Astrocyte (in vitro differentiated cells and primary cell): ENCODE measurements at regions not wholly inside any gene's neighbourhood (a gene's known extent, or its start where the extent isn't known, plus 50 kb on each side); places are given as distances from the start of the nearest gene placed in this dataset.

Experiments
- DNase-seq: peaks from one replicate; pipeline ENCODE4 v3.0.0-alpha.2; 2010; ENCODE audit warnings: low read depth
- FAIRE-seq: peaks from 2 replicates; lab custom pipeline; 2011; peaks lifted over from hg19 to GRCh38; lab: Jason Lieb, UNC
- H2AFZ ChIP-seq: 2 replicates; pipeline ENCODE4 v1.6.0; 2012; ENCODE audit warnings: low read depth, low read length, inconsistent platforms
- H3K27ac ChIP-seq: 2 replicates; pipeline ENCODE4 v1.5.1; 2011; ENCODE audit warnings: low read depth, low read length, inconsistent platforms
- H3K27me3 ChIP-seq: 2 replicates; pipeline ENCODE4 v1.6.0; 2011; ENCODE audit warnings: low read length, inconsistent platforms; ENCODE audit not compliant: insufficient read depth
- H3K36me3 ChIP-seq: 2 replicates; pipeline ENCODE4 v1.5.1; 2011; ENCODE audit warnings: low read length, inconsistent platforms; ENCODE audit not compliant: insufficient read depth
- H3K4me1 ChIP-seq: 2 replicates; pipeline ENCODE4 v1.5.1; 2011; ENCODE audit warnings: low read length, inconsistent platforms; ENCODE audit not compliant: insufficient read depth
- H3K4me2 ChIP-seq: 2 replicates; pipeline ENCODE4 v1.6.0; 2012; ENCODE audit warnings: low read length, inconsistent platforms
- H3K4me3 ChIP-seq: 2 replicates; pipeline ENCODE4 v1.5.1; 2011; ENCODE audit warnings: low read depth, mild to moderate bottlenecking, low read length, inconsistent platforms; ENCODE audit not compliant: insufficient read depth
- H3K79me2 ChIP-seq: 2 replicates; pipeline ENCODE4 v1.6.0; 2012; ENCODE audit warnings: mild to moderate bottlenecking, low read length, inconsistent platforms; ENCODE audit not compliant: insufficient read depth
- H3K9ac ChIP-seq: 2 replicates; pipeline ENCODE4 v1.6.0; 2012; ENCODE audit warnings: mild to moderate bottlenecking, low read length, inconsistent platforms
- H3K9me3 ChIP-seq: 2 replicates; pipeline ENCODE4 v1.5.1; 2012; ENCODE audit warnings: low read depth, mild to moderate bottlenecking, low read length, inconsistent platforms; ENCODE audit not compliant: insufficient read depth
- H4K20me1 ChIP-seq: 2 replicates; pipeline ENCODE4 v1.6.0; 2012; ENCODE audit warnings: low read length, inconsistent platforms; ENCODE audit not compliant: insufficient read depth
- H3K27ac Mint-ChIP-seq: one replicate; pipeline ENCODE4 v1.8.0; 2021; ENCODE audit warnings: mild to moderate bottlenecking, mixed read lengths; ENCODE audit not compliant: unreplicated experiment
- H3K27me3 Mint-ChIP-seq: one replicate; pipeline ENCODE4 v1.8.0; 2021; ENCODE audit warnings: low read depth, mixed read lengths; ENCODE audit not compliant: unreplicated experiment
- H3K36me3 Mint-ChIP-seq: one replicate; pipeline ENCODE4 v1.8.0; 2021; ENCODE audit warnings: low read depth, mixed read lengths; ENCODE audit not compliant: unreplicated experiment
- H3K4me1 Mint-ChIP-seq: one replicate; pipeline ENCODE4 v1.8.0; 2021; ENCODE audit warnings: low read depth, mixed read lengths; ENCODE audit not compliant: unreplicated experiment
- H3K4me3 Mint-ChIP-seq: one replicate; pipeline ENCODE4 v1.8.0; 2021; ENCODE audit warnings: mild to moderate bottlenecking, moderate library complexity, mixed read lengths; ENCODE audit not compliant: unreplicated experiment
- H3K9me3 Mint-ChIP-seq: one replicate; pipeline ENCODE4 v1.8.0; 2021; ENCODE audit warnings: mild to moderate bottlenecking, mixed read lengths; ENCODE audit not compliant: unreplicated experiment
- EZH2 ChIP-seq: IDR thresholded peaks from 2 replicates; pipeline ENCODE4 v1.6.1; 2012; ENCODE audit warnings: mild to moderate bottlenecking, low read length, inconsistent platforms; ENCODE audit not compliant: insufficient read depth
- TF ChIP-seq, protein P1 (sequence below): IDR thresholded peaks from 2 replicates; pipeline ENCODE4 v1.5.1; 2011; ENCODE audit warnings: low read depth, mild to moderate bottlenecking, inconsistent platforms, low read length, moderate library complexity; ENCODE audit not compliant: insufficient read depth

DNA sequence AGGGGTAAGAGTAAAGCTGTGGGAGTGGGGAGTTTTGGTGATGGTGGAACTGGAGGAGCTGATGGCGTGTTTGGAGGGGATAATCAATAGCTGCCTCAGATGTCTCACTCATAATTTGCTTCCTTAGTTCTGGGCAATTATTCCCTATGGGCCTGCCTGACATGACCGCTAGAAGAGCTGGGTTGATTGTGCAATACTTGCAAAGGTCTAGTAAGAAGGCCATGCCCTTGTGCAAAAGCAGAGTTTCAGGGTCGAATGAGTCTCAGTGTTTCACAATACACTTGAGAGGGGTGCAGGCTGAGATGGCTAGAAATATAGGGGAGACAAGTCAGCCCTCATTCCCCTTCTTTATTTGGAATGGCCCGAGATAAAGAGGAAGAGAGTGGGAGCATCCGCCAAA lies 858.4 kb upstream of the POU3F4 start:
- Histone ChIP-seq H3K36me3 (no peaks in the 10 kb centered on the region), H2AFZ (no peak overlapping the region), H3K27me3 (no peaks in the 10 kb centered on the region), H3K4me3 (no peak overlapping the region), H3K9ac (no peak overlapping the region), H3K27ac (no peak overlapping the region), H3K79me2 (no peaks in the 10 kb centered on the region), H3K4me1 (no peaks in the 10 kb centered on the region), H3K4me2 (no peak overlapping the region), H3K9me3 (no peaks in the 10 kb centered on the region), H4K20me1 (no peaks in the 10 kb centered on the region)
- DNase-seq (no peak), FAIRE-seq (no peak)
- Mint-ChIP-seq H3K36me3 (no peaks in the 10 kb centered on the region), H3K4me1 (no peaks in the 10 kb centered on the region), H3K27me3 (no peaks in the 10 kb centered on the region), H3K4me3 (no peak overlapping the region), H3K9me3 (no peaks in the 10 kb centered on the region), H3K27ac (no peak overlapping the region)
- no peak for TF ChIP-seq EZH2
- TF ChIP-seq, protein P1, sequence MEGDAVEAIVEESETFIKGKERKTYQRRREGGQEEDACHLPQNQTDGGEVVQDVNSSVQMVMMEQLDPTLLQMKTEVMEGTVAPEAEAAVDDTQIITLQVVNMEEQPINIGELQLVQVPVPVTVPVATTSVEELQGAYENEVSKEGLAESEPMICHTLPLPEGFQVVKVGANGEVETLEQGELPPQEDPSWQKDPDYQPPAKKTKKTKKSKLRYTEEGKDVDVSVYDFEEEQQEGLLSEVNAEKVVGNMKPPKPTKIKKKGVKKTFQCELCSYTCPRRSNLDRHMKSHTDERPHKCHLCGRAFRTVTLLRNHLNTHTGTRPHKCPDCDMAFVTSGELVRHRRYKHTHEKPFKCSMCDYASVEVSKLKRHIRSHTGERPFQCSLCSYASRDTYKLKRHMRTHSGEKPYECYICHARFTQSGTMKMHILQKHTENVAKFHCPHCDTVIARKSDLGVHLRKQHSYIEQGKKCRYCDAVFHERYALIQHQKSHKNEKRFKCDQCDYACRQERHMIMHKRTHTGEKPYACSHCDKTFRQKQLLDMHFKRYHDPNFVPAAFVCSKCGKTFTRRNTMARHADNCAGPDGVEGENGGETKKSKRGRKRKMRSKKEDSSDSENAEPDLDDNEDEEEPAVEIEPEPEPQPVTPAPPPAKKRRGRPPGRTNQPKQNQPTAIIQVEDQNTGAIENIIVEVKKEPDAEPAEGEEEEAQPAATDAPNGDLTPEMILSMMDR = no peak

DNA sequence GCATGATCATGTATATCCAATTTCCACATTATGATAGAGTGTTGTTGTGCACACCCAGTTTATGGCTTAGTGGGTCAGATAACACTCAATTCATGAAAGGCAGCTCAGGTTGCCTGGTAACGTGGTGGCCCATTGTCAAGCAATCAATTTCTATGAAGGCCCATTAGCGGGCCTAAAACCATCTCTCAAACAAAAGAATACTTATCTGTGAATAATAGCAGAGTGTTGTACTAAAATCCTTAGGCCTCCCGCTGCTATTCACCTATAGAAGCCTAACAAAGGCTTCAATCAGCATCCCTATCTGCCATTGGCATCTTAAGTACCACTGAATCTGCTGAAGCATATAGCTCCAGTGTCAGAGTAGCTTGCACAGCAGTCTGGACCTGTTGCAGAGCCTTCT lies 849.6 kb upstream of the POU3F4 start:
- DNase-seq (no peak), FAIRE-seq (no peak)
- H3K4me1 ChIP-seq = no peaks in the 10 kb centered on the region
- Mint-ChIP-seq H3K4me1 (no peaks in the 10 kb centered on the region), H3K27me3 (no peaks in the 10 kb centered on the region), H3K36me3 (no peaks in the 10 kb centered on the region), H3K4me3 (no peak overlapping the region), H3K9me3 (no peaks in the 10 kb centered on the region), H3K27ac (no peak overlapping the region)
- no peak for TF ChIP-seq EZH2
- TF ChIP-seq, protein P1 = no peak
- no peak overlapping the region for H3K9ac ChIP-seq
- H3K79me2 ChIP-seq = no peaks in the 10 kb centered on the region
- H3K4me3 ChIP-seq = no peak overlapping the region
- no peaks in the 10 kb centered on the region for H3K27me3 ChIP-seq
- no peak overlapping the region for H3K4me2 ChIP-seq
- no peaks in the 10 kb centered on the region for H3K36me3 ChIP-seq
- no peak overlapping the region for H2AFZ ChIP-seq
- H3K9me3 ChIP-seq = no peaks in the 10 kb centered on the region
- no peak overlapping the region for H3K27ac ChIP-seq
- no peaks in the 10 kb centered on the region for H4K20me1 ChIP-seq

DNA sequence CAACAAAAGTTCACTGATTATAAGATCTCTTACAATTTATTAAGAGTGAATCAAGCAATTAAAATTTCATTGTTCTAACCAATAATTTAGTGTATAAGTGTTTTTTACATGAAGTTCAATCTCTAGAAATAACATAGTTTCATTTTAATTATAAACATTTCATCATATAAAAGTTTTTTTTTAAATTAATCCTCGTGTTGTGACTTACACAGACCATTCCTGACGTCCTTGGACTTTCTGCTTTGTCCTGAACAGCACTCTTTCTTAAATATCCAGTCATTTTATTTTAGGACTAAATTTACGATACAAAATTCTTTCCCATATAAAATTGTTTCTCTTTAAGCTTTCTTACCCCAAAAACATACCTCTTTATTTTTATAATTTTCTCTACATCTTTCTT lies 841.7 kb upstream of the POU3F4 start:
- no peak overlapping the region for H3K4me3 Mint-ChIP-seq
- H3K9me3 ChIP-seq = no peaks in the 10 kb centered on the region

More for the DNA sequence above, 841.7 kb upstream of the POU3F4 start:
- no peak overlapping the region for H3K27ac Mint-ChIP-seq
- Histone ChIP-seq H3K9ac (no peak overlapping the region), H3K4me2 (no peak overlapping the region), H4K20me1 (no peaks in the 10 kb centered on the region), H3K27ac (no peak overlapping the region), H3K79me2 (no peaks in the 10 kb centered on the region), H3K36me3 (no peaks in the 10 kb centered on the region), H3K4me3 (no peak overlapping the region), H2AFZ (no peak overlapping the region), H3K27me3 (no peaks in the 10 kb centered on the region), H3K4me1 (no peaks in the 10 kb centered on the region)
- TF ChIP-seq, protein P1 = no peak
- no peak for TF ChIP-seq EZH2
- FAIRE-seq = no peak
- H3K9me3 Mint-ChIP-seq = no peaks in the 10 kb centered on the region
- H3K27me3 Mint-ChIP-seq = no peaks in the 10 kb centered on the region
- no peaks in the 10 kb centered on the region for H3K36me3 Mint-ChIP-seq
- no peak for DNase-seq
- no peaks in the 10 kb centered on the region for H3K4me1 Mint-ChIP-seq
